Nephron progenitor cell (in vitro differentiated cells): ENCODE measurements at regions not wholly inside any gene's neighbourhood (a gene's known extent, or its start where the extent isn't known, plus 50 kb on each side); places are given as distances from the start of the nearest gene placed in this dataset.
"Not testable (repeated sequence)": the region's sequence is repeated elsewhere in the genome, so short reads cannot be mapped to it uniquely, and the experiment has no call there.

Experiments
- DNase-seq: peaks from one replicate; pipeline ENCODE4 v3.0.0; 2021
- H3K27ac Mint-ChIP-seq: 2 replicates; pipeline ENCODE4 v1.8.0; 2021; ENCODE audit warnings: mild to moderate bottlenecking, moderate library complexity, mixed read lengths
- H3K27me3 Mint-ChIP-seq: 2 replicates; pipeline ENCODE4 v1.8.0; 2021; ENCODE audit warnings: mild to moderate bottlenecking, low read depth, mixed read lengths; ENCODE audit not compliant: poor library complexity
- H3K36me3 Mint-ChIP-seq: 2 replicates; pipeline ENCODE4 v1.8.0; 2021; ENCODE audit warnings: low read depth, mixed read lengths
- H3K4me1 Mint-ChIP-seq: 2 replicates; pipeline ENCODE4 v1.8.0; 2021; ENCODE audit warnings: mixed read lengths
- H3K4me3 Mint-ChIP-seq: 2 replicates; pipeline ENCODE4 v1.8.0; 2021; ENCODE audit warnings: mild to moderate bottlenecking, moderate library complexity, mixed read lengths
- H3K9me3 Mint-ChIP-seq: 2 replicates; pipeline ENCODE4 v1.8.0; 2021; ENCODE audit warnings: mild to moderate bottlenecking, moderate library complexity, mixed read lengths
- TF ChIP-seq, protein P1 (sequence below): fragments of 200-600 bp; sonication (generic); IDR thresholded peaks from 2 replicates; pipeline ENCODE4 v1.5.0; 2021; ENCODE audit warnings: antibody characterized with exemption

DNA sequence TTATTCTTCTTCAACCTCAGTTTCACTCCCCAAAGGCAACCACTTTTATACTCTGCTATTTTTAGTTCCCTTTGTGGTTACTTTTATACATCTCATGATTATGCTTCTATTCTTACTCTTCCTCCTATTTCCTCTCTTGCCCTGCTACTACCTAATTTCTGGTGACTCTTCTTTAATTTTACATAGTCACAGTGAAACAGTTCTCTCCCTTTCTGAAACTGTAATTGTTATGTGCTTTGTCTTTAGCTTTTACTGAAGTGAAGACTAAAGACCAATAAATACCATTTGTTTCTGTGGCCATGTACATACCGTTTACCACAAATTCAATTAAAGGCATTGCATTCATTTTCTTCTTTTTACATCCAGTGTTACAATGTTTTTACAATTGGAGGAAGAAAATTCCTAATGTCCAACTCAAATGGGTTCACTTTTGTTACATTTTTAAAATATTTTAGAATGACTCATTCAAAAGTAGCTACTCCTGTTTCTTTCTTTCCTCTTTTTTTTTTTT, 410.6 kb downstream of the PSAT1 start:
- TF ChIP-seq, protein P1, sequence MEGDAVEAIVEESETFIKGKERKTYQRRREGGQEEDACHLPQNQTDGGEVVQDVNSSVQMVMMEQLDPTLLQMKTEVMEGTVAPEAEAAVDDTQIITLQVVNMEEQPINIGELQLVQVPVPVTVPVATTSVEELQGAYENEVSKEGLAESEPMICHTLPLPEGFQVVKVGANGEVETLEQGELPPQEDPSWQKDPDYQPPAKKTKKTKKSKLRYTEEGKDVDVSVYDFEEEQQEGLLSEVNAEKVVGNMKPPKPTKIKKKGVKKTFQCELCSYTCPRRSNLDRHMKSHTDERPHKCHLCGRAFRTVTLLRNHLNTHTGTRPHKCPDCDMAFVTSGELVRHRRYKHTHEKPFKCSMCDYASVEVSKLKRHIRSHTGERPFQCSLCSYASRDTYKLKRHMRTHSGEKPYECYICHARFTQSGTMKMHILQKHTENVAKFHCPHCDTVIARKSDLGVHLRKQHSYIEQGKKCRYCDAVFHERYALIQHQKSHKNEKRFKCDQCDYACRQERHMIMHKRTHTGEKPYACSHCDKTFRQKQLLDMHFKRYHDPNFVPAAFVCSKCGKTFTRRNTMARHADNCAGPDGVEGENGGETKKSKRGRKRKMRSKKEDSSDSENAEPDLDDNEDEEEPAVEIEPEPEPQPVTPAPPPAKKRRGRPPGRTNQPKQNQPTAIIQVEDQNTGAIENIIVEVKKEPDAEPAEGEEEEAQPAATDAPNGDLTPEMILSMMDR, result no peak
- Mint-ChIP-seq H3K27me3 (peaks cover 5% of the 10 kb centered on the region), H3K36me3 (no peaks in the 10 kb centered on the region), H3K9me3 (peaks cover 15% of the 10 kb centered on the region), H3K4me1 (peaks cover 12% of the 10 kb centered on the region), H3K27ac (no peak overlapping the region), H3K4me3 (no peak overlapping the region)
- no peak for DNase-seq

GRCh38 chr9:78712903-78713613, 416.1 kb downstream of the PSAT1 start:
- peaks cover 2% of the 10 kb centered on the region for H3K27me3 Mint-ChIP-seq
- no peaks in the 10 kb centered on the region for H3K36me3 Mint-ChIP-seq
- peaks cover 28% of the 10 kb centered on the region for H3K4me1 Mint-ChIP-seq
- no peak overlapping the region for H3K4me3 Mint-ChIP-seq
- TF ChIP-seq, protein P1, result no peak
- peak overlapping the region; percentile 10 for H3K27ac Mint-ChIP-seq
- H3K9me3 Mint-ChIP-seq, result no peaks in the 10 kb centered on the region
- no peak for DNase-seq

DNA sequence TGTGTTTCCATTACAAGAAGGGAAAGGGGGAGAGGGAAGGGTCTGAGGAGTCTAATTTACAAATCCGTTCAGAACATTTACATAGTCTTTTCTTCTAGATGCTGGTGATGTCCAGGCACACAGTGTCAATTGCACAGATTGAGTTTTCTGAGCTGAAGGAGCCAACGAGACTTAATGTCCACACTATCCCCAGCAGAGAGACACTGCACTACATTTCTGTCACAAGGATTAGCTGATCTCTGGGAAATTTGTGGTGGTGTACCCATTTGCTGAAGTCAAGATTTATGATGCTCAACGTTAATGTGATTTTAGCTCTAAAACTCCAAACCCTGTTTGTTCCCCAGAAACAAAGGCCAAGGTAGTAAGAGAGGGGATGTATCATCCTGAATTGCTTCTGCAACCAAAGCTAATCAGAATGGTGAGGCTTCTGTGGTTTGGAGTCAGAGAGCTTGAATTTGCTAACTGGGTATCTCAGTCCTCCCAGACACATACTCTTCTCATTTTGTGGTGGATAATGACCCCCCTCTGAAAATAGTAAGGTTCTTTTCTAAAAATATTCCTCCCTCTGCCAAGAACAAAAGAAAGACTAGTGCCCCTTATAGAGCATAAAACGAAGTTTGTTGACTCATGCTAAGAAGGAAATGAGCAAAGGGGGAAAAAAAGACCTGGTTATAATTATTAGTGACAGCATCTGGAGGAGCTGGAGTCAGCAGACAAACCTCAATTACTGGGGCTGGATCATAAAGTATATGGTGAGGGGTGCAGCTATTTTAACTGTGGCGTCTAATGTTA, 416.9 kb downstream of the PSAT1 start:
- Mint-ChIP-seq H3K4me3 (no peak overlapping the region), H3K36me3 (no peaks in the 10 kb centered on the region), H3K9me3 (no peaks in the 10 kb centered on the region), H3K27ac (peak overlapping the region; percentile 10), H3K27me3 (peaks cover 2% of the 10 kb centered on the region), H3K4me1 (peaks cover 28% of the 10 kb centered on the region)
- no peak for DNase-seq
- TF ChIP-seq, protein P1, result no peak

GRCh38 chr9:78714576-78714975, 417.7 kb downstream of the PSAT1 start:
- TF ChIP-seq, protein P1, result no peak
- Mint-ChIP-seq H3K27ac (no peak overlapping the region), H3K4me1 (peaks cover 28% of the 10 kb centered on the region), H3K4me3 (no peak overlapping the region), H3K36me3 (no peaks in the 10 kb centered on the region), H3K27me3 (peaks cover 2% of the 10 kb centered on the region), H3K9me3 (no peaks in the 10 kb centered on the region)
- no peak for DNase-seq

- not testable (repeated sequence) for H3K4me3 Mint-ChIP-seq, H3K9me3 Mint-ChIP-seq, H3K36me3 Mint-ChIP-seq, DNase-seq, H3K27ac Mint-ChIP-seq, H3K27me3 Mint-ChIP-seq, H3K4me1 Mint-ChIP-seq
These were observed 422.1 kb downstream of the PSAT1 start for GRCh38 chr9:78719029-78719428.

- Mint-ChIP-seq H3K27ac (no peak overlapping the region), H3K9me3 (peaks cover 28% of the 10 kb centered on the region), H3K36me3 (peaks cover 5% of the 10 kb centered on the region), H3K27me3 (peaks cover 3% of the 10 kb centered on the region), H3K4me3 (no peak overlapping the region), H3K4me1 (no peaks in the 10 kb centered on the region)
- TF ChIP-seq, protein P1, result no peak
- DNase-seq, result no peak
These were observed 428.0 kb downstream of the PSAT1 start for GRCh38 chr9:78724896-78725295.
